Esophagus (tissue), 2 donors: ENCODE measurements at regions not wholly inside any gene's neighbourhood (a gene's known extent, or its start where the extent isn't known, plus 50 kb on each side); places are given as distances from the start of the nearest gene placed in this dataset.

Source experiments
- H3K27ac ChIP-seq, 2 donors: one replicate each; pipeline ENCODE4 v1.5.1; 2013; ENCODE audit warnings: low read depth in 2 of 2, mild to moderate bottlenecking in 2 of 2, inconsistent platforms in 1 of 2, low read length in 1 of 2, moderate library complexity in 1 of 2
- H3K27me3 ChIP-seq, 2 donors: one replicate each; pipeline ENCODE4 v1.6.1; 2013; ENCODE audit warnings: low read length in 2 of 2, control low read depth in 1 of 2, mild to moderate bottlenecking in 1 of 2; ENCODE audit not compliant: insufficient read depth in 2 of 2, control insufficient read depth in 1 of 2
- H3K36me3 ChIP-seq, 2 donors: one replicate each; pipeline ENCODE4 v1.6.1; 2013; ENCODE audit warnings: low read length in 1 of 2; ENCODE audit not compliant: control insufficient read depth in 2 of 2, insufficient read depth in 2 of 2
- H3K4me1 ChIP-seq, 2 donors: one replicate each; pipeline ENCODE4 v1.6.1; 2013; ENCODE audit warnings: low read length in 1 of 2; ENCODE audit not compliant: control insufficient read depth in 2 of 2, insufficient read depth in 2 of 2
- H3K4me3 ChIP-seq, 2 donors: one replicate each; pipeline ENCODE4 v1.5.1; 2013; ENCODE audit warnings: low read length in 2 of 2, mild to moderate bottlenecking in 2 of 2, low read depth in 1 of 2, moderate library complexity in 1 of 2
- H3K9me3 ChIP-seq, 2 donors: one replicate each; pipeline ENCODE4 v1.6.1; 2013; ENCODE audit warnings: mild to moderate bottlenecking in 2 of 2, low read depth in 1 of 2, low read length in 1 of 2, moderate library complexity in 1 of 2; ENCODE audit not compliant: control insufficient read depth in 2 of 2, insufficient read depth in 1 of 2
- WGBS, 2 donors: extraction: QIAGEN DNeasy Blood & Tissue Kit; methylation state at CpG; one replicate each; pipeline ENCODE4 v1.1.7; 2013; 5-methylcytosine and 5-hydroxymethylcytosine counted together
- donor health status: healthy with polysubstance abuse.
- donor health status: Bipolar disorder and iron deficiency.

DNA sequence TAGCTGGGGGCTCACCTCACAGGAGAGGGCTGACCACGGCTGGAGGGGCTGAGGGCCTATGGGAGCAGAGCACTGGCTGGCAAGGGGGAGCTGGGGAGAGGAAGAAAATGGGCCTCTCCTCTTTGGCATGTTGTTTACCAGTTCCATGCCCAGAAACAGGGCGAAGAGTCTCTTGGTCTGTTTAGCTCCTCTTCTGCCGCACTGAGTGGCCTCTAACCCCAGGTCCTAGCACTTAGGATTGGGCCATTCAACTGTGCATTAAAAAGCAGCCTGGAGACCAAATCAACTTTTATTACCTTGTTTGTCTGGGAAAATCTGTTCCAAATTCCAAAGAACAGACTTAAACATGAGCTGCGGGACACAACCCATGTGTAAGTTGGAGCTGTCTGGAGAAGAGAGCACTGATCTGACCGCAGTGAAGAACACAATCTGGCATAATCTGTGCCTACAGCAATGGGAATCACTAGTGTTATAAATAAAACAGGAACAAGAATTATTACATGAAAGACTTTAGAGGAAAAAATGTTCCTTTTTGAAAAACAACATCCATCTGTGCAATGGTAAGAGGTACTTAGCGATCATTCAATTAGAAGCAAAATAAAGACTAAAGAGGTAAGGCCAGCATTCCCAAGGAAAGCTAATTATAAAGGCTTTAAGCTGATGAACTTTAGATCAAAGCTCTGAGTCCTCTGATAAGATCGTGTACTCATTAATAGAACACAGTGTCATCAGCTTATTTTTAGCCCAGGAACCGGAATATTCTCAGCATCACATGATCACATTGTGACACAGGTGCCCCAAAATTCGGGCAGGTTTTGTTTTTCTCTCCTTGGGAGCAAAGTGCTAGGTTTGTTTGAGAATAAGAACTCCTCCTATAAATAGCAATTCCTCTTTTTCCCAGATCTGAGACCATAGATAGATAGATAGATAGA lies 243.2 kb downstream of the COL4A1 start:
- H3K27ac ChIP-seq: no peak overlapping the region
- H3K36me3 ChIP-seq: no peaks in the 10 kb centered on the region
- H3K4me1 ChIP-seq: peaks cover 0 to 2% of the 10 kb centered on the region in 2 donors
- no peak overlapping the region for H3K4me3 ChIP-seq
- WGBS, 2 donors: 76 to 84% methylated on average over 9 of the region's 9 CpGs
- H3K9me3 ChIP-seq: no peaks in the 10 kb centered on the region
- no peaks in the 10 kb centered on the region for H3K27me3 ChIP-seq

DNA sequence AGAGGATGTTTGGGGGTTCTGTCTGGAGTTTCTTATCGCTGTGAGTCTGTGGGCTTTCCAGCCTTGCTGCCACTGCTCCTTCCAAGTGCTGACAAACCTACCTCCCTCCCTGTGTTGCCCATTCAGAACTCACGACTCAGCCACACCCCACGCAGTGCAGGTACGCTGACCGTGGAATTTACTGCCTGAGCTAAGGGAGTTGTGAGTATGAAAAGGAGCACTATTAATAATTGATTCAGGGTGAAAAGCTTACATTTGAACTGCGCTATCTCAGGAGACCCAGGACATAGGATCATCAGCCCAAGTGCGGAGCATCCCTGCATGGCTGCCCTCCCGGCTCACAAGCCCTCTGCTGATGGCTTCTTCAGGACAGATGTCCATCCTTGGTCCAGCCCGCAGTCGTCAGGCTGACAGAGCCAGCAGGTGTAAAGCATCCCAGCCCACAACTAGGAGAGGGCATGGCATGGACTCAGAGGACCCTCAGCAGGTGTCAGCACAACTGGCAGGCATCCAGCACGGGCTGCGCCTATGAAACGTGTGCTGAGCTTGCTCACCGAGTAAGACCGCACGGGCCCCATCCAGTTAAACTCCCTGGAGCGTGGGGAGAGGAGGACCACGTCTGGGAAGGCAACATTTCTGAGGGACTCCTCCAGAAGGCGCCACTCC lies 244.0 kb downstream of the COL4A1 start:
- Histone ChIP-seq H3K4me1 (peaks cover 0 to 2% of the 10 kb centered on the region in 2 donors), H3K36me3 (no peaks in the 10 kb centered on the region), H3K4me3 (no peak overlapping the region), H3K9me3 (no peaks in the 10 kb centered on the region), H3K27me3 (no peaks in the 10 kb centered on the region), H3K27ac (no peak overlapping the region)
- 85 to 88% methylated on average over 19 of the region's 19 CpGs for WGBS, 2 donors

DNA sequence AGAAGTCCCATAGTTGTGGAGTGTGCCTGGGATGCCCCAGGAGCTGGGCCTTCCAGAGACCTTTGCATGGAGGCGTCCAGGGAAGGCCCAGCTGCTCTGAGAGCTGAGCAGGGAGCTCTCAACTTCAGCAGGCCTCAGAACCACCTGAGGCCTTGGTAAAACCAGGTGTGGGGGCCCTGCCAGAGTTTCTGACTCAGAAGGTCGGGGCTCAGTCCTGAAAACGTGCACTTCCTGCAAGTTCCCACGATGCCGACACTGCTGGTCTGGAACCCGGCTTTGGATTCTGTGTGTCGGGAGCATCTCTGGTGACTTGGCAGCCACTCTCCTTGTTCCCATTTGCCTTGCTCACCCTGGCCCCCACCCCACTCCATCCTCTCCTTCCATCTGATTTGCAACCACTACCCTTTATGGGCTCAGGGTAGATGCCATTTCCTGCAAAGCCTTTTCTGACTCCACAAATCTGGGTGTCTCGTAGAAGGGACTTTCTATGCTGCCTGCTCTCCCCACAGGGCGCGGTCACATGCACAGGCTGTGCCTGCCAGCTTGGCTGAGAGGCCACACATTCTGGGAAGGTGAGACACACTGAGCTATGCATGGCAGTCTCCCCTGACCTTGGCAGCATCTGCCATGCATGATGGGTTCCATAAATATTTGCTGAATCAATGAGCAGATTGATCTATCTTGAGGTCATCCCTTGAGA lies 244.7 kb downstream of the COL4A1 start:
- Histone ChIP-seq H3K27me3 (no peaks in the 10 kb centered on the region), H3K36me3 (no peaks in the 10 kb centered on the region), H3K27ac (no peak overlapping the region), H3K4me3 (no peak overlapping the region), H3K4me1 (peaks cover 0 to 2% of the 10 kb centered on the region in 2 donors), H3K9me3 (no peaks in the 10 kb centered on the region)
- 71 to 79% methylated on average over 10 of the region's 10 CpGs for WGBS, 2 donors

DNA sequence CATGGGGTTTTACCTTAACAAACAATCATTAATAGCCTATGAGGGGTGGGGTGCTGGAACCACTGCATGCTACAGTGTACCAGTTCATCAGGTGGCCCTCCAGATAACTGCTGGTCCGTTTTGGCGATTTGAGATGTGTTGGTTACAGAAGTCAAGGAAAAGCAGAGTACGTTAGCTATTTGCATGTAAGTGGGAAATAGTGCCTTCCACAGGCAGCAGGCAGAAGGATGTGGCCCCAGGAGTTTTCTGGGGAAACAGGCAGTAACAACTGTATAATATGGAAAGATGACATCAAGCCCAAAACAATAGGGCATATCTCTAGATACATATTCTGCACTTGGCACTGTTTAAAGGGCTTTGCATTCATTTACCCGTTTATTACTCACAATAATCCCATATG lies 245.7 kb downstream of the COL4A1 start:
- WGBS, 2 donors: 84% methylated on average over 4 of the region's 4 CpGs
- Histone ChIP-seq H3K4me1 (peaks cover 0 to 2% of the 10 kb centered on the region in 2 donors), H3K27ac (no peak overlapping the region), H3K36me3 (no peaks in the 10 kb centered on the region), H3K4me3 (no peak overlapping the region), H3K27me3 (no peaks in the 10 kb centered on the region), H3K9me3 (no peaks in the 10 kb centered on the region)

DNA sequence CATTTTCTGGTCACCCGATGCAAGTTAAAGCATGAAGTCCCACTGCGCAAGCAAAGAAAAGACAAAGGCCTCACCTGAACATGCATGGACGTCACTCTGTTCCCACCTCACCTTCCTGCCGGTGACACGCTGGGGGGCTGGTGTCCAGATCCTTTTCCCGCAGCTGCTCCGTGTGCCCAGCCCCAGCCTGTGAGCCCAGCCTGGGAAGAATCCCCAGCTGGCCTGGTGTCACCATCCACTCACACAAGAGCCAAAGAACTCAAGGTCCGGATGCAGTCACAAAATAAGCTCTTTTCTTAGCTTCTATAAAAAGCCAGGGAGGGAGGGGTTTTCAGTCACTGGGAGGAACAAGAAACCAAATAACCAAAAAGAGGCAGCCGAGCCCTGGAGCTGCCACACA lies 249.9 kb downstream of the COL4A1 start:
- 60 to 78% methylated on average over 9 of the region's 9 CpGs for WGBS, 2 donors

DNA sequence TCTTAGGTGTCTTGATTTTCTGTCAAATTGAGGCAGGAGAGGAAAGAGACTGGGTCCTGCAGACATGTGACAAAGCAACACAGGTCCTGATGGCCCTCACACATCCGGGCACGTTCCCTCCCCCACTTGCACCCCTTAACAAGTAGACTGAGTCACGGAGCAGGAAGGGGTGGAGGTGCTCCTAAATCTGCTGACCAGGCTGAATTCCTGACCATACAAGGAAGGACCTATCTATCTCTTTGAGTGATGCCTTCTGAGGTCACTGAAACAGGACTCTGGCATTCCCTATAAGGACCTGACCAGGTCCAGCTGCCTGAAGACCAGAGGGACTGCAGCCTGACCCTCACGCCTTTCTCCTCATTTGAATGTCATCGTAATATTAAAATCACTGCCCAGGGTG lies 250.3 kb downstream of the COL4A1 start:
- WGBS, 2 donors: 73 to 87% methylated on average over 5 of the region's 5 CpGs
- H3K36me3 ChIP-seq: no peaks in the 10 kb centered on the region
- H3K4me3 ChIP-seq: no peak overlapping the region
- no peaks in the 10 kb centered on the region for H3K9me3 ChIP-seq
- no peak overlapping the region for H3K27ac ChIP-seq
- H3K27me3 ChIP-seq: no peaks in the 10 kb centered on the region
- H3K4me1 ChIP-seq: no peaks in the 10 kb centered on the region

More for the DNA sequence above, 249.9 kb downstream of the COL4A1 start:
- Histone ChIP-seq H3K27ac (no peak overlapping the region), H3K4me1 (no peaks in the 10 kb centered on the region), H3K27me3 (no peaks in the 10 kb centered on the region), H3K9me3 (no peaks in the 10 kb centered on the region), H3K4me3 (no peak overlapping the region), H3K36me3 (no peaks in the 10 kb centered on the region)

DNA sequence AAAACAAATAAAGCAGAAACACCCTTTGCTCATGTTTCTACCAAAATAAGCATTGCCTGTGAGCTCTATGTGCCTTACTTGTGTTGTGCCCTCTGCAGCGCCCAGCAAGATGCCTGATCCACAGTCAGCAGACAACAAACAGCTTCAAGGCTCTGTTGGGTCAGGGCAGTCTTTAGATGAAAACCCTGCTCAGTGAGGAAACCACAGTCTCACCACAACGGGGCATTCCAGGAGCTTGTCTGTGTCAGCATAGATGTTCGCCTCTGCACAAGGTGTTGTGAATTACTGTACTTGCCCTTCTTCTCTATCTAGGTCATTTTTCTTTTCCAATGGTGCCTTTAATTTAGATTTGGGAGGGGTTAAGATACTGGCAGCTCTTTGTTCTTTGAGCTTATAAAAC lies 251.9 kb downstream of the COL4A1 start:
- H3K27me3 ChIP-seq: no peaks in the 10 kb centered on the region
- H3K27ac ChIP-seq: no peak overlapping the region
- no peaks in the 10 kb centered on the region for H3K36me3 ChIP-seq
- H3K9me3 ChIP-seq: no peaks in the 10 kb centered on the region
- 49 to 70% methylated on average over 3 of the region's 3 CpGs for WGBS, 2 donors
- no peak overlapping the region for H3K4me3 ChIP-seq
- H3K4me1 ChIP-seq: no peaks in the 10 kb centered on the region

DNA sequence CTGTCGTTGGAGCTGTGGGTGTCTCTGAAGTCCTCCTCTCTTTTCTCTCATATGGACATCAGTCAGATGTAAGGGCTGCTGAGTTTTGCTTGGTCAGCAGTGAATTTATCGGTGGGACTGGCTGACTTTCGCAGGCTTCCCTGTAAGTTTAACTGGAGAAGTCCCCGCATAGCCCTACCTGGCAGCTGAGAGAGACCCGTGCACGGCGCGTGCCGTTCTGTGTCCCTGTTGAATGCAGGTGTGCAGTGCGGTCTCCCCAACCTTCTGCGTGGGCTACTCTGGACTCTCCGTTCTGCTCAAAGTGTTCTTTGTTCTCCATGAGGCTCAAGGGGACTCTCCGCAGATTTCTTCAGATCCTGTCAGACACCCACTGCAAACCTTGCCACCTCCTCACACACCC lies 252.9 kb downstream of the COL4A1 start:
- WGBS, 2 donors: 91 to 94% methylated on average over 13 of the region's 13 CpGs
- Histone ChIP-seq H3K4me3 (no peak overlapping the region), H3K27me3 (no peaks in the 10 kb centered on the region), H3K4me1 (no peaks in the 10 kb centered on the region), H3K27ac (no peak overlapping the region), H3K36me3 (no peaks in the 10 kb centered on the region), H3K9me3 (no peaks in the 10 kb centered on the region)

DNA sequence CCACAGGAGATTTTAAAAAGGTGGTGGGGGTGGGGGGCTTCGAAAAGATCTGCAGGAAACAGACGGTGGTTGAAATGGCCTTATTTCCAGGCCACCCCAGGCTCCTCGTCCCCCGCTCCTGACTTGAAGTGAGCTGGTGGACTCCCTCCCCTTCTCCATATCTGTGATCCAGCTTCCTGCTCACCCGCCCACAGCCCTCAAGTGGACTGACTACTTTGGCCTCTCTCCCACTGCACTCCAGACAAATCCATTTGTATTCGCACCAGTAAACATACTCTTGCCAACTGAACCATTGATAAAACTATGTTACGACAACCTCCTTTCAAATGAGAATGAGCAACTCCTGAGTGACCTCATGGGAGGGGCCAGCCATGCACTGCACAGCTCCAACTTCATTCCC lies 259.5 kb downstream of the COL4A1 start:
- H3K9me3 ChIP-seq: no peaks in the 10 kb centered on the region
- WGBS, 2 donors: 26 to 29% methylated on average over 7 of the region's 7 CpGs
- H3K36me3 ChIP-seq: no peaks in the 10 kb centered on the region
- H3K4me1 ChIP-seq: peaks cover 0 to 3% of the 10 kb centered on the region in 2 donors
- no peak overlapping the region for H3K4me3 ChIP-seq
- H3K27ac ChIP-seq: peak overlapping the region in 1 of 2 donors; percentile 13
- no peaks in the 10 kb centered on the region for H3K27me3 ChIP-seq
